ENCODE measurements at regions not wholly inside any gene's neighbourhood (a gene's known extent, or its start where the extent isn't known, plus 50 kb on each side); places are given as distances from the start of the nearest gene placed in this dataset.
"Not testable (repeated sequence)": the region's sequence is repeated elsewhere in the genome, so short reads cannot be mapped to it uniquely, and the experiment has no call there.

- no peak for DNase-seq
These were observed 1402.6 kb downstream of the BRD1 start for GRCh38 chr22:48425091-48425506.

GRCh38 chr22:48424661-48425060 is 1403.0 kb downstream of the BRD1 start:
- DNase-seq: no peak

GRCh38 chr22:48424201-48424627 is 1403.5 kb downstream of the BRD1 start:
- no peak for DNase-seq

- no peak for DNase-seq
These were observed 1404.2 kb downstream of the BRD1 start for GRCh38 chr22:48423481-48423911.

- no peak for DNase-seq
These were observed 1404.7 kb downstream of the BRD1 start for GRCh38 chr22:48422900-48423480.

GRCh38 chr22:48418831-48419230 is 1408.8 kb downstream of the BRD1 start:
- DNase-seq: no peak

GRCh38 chr22:48417225-48418070 is 1410.2 kb downstream of the BRD1 start:
- no peak for DNase-seq

GRCh38 chr22:48416396-48417224 is 1411.1 kb downstream of the BRD1 start:
- DNase-seq: no peak

GRCh38 chr22:48415520-48415919 is 1412.2 kb downstream of the BRD1 start:
- no peak for DNase-seq

- DNase-seq: no peak
These were observed 1413.0 kb downstream of the BRD1 start for GRCh38 chr22:48414651-48415050.

- DNase-seq: not testable (repeated sequence)
These were observed 1414.7 kb downstream of the BRD1 start for GRCh38 chr22:48412931-48413330.

GRCh38 chr22:48410536-48410935 is 1417.1 kb downstream of the BRD1 start:
- DNase-seq: no peak

GRCh38 chr22:48407256-48407955 is 1420.3 kb downstream of the BRD1 start:
- DNase-seq: no peak

- no peak for DNase-seq
These were observed 1421.5 kb downstream of the BRD1 start for GRCh38 chr22:48406161-48406560.

- no peak for DNase-seq
These were observed 1421.9 kb downstream of the BRD1 start for GRCh38 chr22:48405741-48406140.

GRCh38 chr22:48404801-48405447 is 1422.7 kb downstream of the BRD1 start:
- no peak for DNase-seq

GRCh38 chr22:48403521-48404403 is 1423.9 kb downstream of the BRD1 start:
- no peak for DNase-seq

- no peak for DNase-seq
These were observed 1425.1 kb downstream of the BRD1 start for GRCh38 chr22:48402591-48403031.

- not testable (repeated sequence) for DNase-seq
These were observed 1426.2 kb downstream of the BRD1 start for GRCh38 chr22:48401523-48401922.

- no peak for DNase-seq
These were observed 1429.3 kb downstream of the BRD1 start for GRCh38 chr22:48398181-48398905.
